SK-N-MC (cell line): ENCODE measurements at regions not wholly inside any gene's neighbourhood (a gene's known extent, or its start where the extent isn't known, plus 50 kb on each side); places are given as distances from the start of the nearest gene placed in this dataset.

Source experiments
- EZH2 ChIP-seq: fragments of 200-600 bp; sonication (generic); IDR thresholded peaks from one replicate; pipeline ENCODE4 v1.6.1; 2017; ENCODE audit warnings: antibody characterized with exemption
- POLR2AphosphoS5 ChIP-seq: IDR thresholded peaks from 2 replicates; pipeline ENCODE4 v1.6.1; 2012; ENCODE audit warnings: mild to moderate bottlenecking, low read depth, low read length, borderline replicate concordance

DNA sequence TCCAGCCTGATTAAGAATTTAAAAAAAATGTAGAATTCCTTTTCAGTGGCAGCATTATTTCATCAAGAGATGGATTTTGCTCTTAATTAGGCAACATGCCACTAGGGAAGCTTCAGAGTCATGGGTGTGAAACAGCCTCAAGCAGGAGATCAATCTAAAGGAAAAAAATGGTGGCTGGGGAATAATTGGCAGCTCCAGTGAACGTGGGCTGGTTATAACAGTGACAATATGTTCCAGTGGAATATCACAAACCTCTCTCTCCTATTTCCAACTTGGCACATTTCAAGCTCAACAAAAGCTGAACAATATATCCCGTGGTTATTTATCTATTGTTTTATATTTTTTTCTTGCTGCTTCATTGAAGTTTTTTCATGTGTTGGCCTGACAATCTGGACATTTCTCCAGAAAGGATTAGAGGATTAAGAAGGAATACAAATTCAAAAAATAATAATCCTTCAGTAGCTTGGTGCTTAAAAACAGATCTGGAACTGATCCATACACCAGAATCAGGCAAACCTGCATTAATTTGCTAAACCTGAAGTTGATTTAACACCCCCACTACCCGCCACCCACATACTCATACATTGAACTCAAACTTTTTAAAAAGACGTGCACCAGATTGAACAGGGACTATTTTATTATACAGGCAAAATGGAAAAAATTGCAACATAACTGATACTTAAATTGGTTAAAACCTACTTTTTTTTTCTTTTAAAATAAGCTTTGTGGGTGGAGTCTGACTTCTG is 255.9 kb upstream of the SPRED2 start:
- TF ChIP-seq POLR2AphosphoS5 (no peak), EZH2 (no peak)
